H1 (cell line): ENCODE measurements at regions not wholly inside any gene's neighbourhood (a gene's known extent, or its start where the extent isn't known, plus 50 kb on each side); places are given as distances from the start of the nearest gene placed in this dataset.

Source experiments
- CTCF ChIA-PET: fragments of 300-600 bp; sonication (Branson Sonifier 250); formaldehyde crosslinking; loops from one replicate; lab custom pipeline; 2021; ENCODE audit not compliant: partially characterized antibody; lab: Charles Lee
- POLR2A ChIA-PET: fragments of 300-600 bp; sonication (Branson Sonifier 250); formaldehyde crosslinking; loops from one replicate; lab custom pipeline; 2021; ENCODE audit warnings: inconsistent platforms; ENCODE audit not compliant: partially characterized antibody; lab: Charles Lee
- DNase-seq, 2 experiments: peaks; one replicate each; pipeline versions ENCODE4 v3.0.0 to v3.0.0-alpha.2; 2010 to 2022; ENCODE audit warnings: low spot score in 2 of 2, low read depth in 1 of 2, mixed read lengths in 1 of 2
- FAIRE-seq: peaks from 2 replicates; lab custom pipeline; 2011; peaks lifted over from hg19 to GRCh38; lab: Jason Lieb, UNC
- H2AFZ ChIP-seq: 2 replicates; pipeline ENCODE4 v1.8.1; 2012; ENCODE audit warnings: low read length, inconsistent platforms
- H2AK5ac ChIP-seq: 2 replicates; pipeline ENCODE4 v1.6.1; 2013; ENCODE audit warnings: low read depth, low read length
- H2BK120ac ChIP-seq: replicated peaks from 2 replicates; pipeline ENCODE3; 2013; ENCODE audit warnings: low read depth, low read length, inconsistent platforms
- H2BK12ac ChIP-seq: 2 replicates; pipeline ENCODE4 v1.6.1; 2013; ENCODE audit warnings: low read depth, low read length
- H2BK15ac ChIP-seq: 2 replicates; pipeline ENCODE4 v1.6.1; 2013; ENCODE audit warnings: low read length
- H2BK20ac ChIP-seq: 2 replicates; pipeline ENCODE4 v1.6.1; 2013; ENCODE audit warnings: low read length
- H2BK5ac ChIP-seq: 2 replicates; pipeline ENCODE4 v1.6.1; 2013; ENCODE audit warnings: low read depth, low read length
- H3K14ac ChIP-seq: 2 replicates; pipeline ENCODE4 v1.6.1; 2013; ENCODE audit warnings: inconsistent platforms; ENCODE audit not compliant: insufficient read length
- H3K18ac ChIP-seq: 2 replicates; pipeline ENCODE4 v1.6.1; 2013; ENCODE audit warnings: low read length; ENCODE audit errors: extremely low read depth
- H3K23ac ChIP-seq: 2 replicates; pipeline ENCODE4 v1.6.1; 2013; ENCODE audit warnings: inconsistent platforms; ENCODE audit not compliant: insufficient read length
- H3K23me2 ChIP-seq: 2 replicates; pipeline ENCODE4 v1.6.1; 2013; ENCODE audit warnings: low read depth, low read length
- H3K27ac ChIP-seq: 2 replicates; pipeline ENCODE4 v1.6.1; 2011; ENCODE audit warnings: low read depth, low read length, inconsistent platforms
- H3K27me3 ChIP-seq, 4 experiments: replicated peaks in 1 of 4; 1 replicate in 1 of 4; 2 replicates in 3 of 4; pipeline versions ENCODE4 v1.6.1 to v1.8.1; 2011 to 2013; ENCODE audit warnings: low read length in 3 of 4, mild to moderate bottlenecking in 3 of 4, inconsistent platforms in 2 of 4, mixed read lengths in 2 of 4, moderate library complexity in 1 of 4; ENCODE audit not compliant: control insufficient read depth in 3 of 4, insufficient read depth in 3 of 4; ENCODE audit errors: extremely low read depth in 1 of 4
- H3K36me3 ChIP-seq, 4 experiments: 2 replicates each; pipeline versions ENCODE4 v1.6.1 to v1.8.1; 2011 to 2013; ENCODE audit warnings: mild to moderate bottlenecking in 4 of 4, low read length in 3 of 4, moderate library complexity in 2 of 4, control low read depth in 1 of 4, inconsistent platforms in 1 of 4; ENCODE audit not compliant: insufficient read depth in 4 of 4, control insufficient read depth in 2 of 4
- H3K4ac ChIP-seq: replicated peaks from 2 replicates; pipeline ENCODE3; 2013; ENCODE audit warnings: low read length, low read depth, mixed read lengths, inconsistent platforms; ENCODE audit not compliant: insufficient read length
- H3K4me1 ChIP-seq, 4 experiments: replicated peaks in 1 of 4; 1 replicate in 1 of 4; 2 replicates in 3 of 4; pipeline versions ENCODE4 v1.6.1 to v1.8.1; 2011 to 2013; ENCODE audit warnings: low read length in 3 of 4, inconsistent platforms in 2 of 4, mixed read lengths in 1 of 4; ENCODE audit not compliant: insufficient read depth in 4 of 4, control insufficient read depth in 3 of 4
- H3K4me2 ChIP-seq, 2 experiments: 2 replicates each; pipeline versions ENCODE4 v1.6.1 to v1.8.1; 2011 to 2013; ENCODE audit warnings: low read depth in 2 of 2, low read length in 2 of 2, control low read depth in 1 of 2, inconsistent platforms in 1 of 2, mild to moderate bottlenecking in 1 of 2; ENCODE audit not compliant: insufficient read depth in 1 of 2
- H3K4me3 ChIP-seq, 4 experiments: fragments of 200-600, 300-600 bp in 1 of 4; sonication (generic), shearing (Covaris generic), sonication (Bioruptor Twin) in 1 of 4; 2 replicates each; pipeline versions ENCODE4 v1.5.1 to v1.8.1; 2011 to 2016; ENCODE audit warnings: low read length in 4 of 4, low read depth in 3 of 4, control low read depth in 2 of 4, inconsistent platforms in 2 of 4, mild to moderate bottlenecking in 2 of 4, mixed read lengths in 1 of 4, moderate library complexity in 1 of 4; ENCODE audit not compliant: insufficient read depth in 2 of 4; ENCODE audit errors: extremely low read depth in 1 of 4
- H3K56ac ChIP-seq: replicated peaks from 2 replicates; pipeline ENCODE3; 2013; ENCODE audit warnings: low read depth, mild to moderate bottlenecking, mixed read lengths, low read length, inconsistent platforms; ENCODE audit not compliant: insufficient read length
- H3K79me1 ChIP-seq: 2 replicates; pipeline ENCODE4 v1.6.1; 2013; ENCODE audit warnings: low read depth, low read length, control low read depth
- H3K79me2 ChIP-seq, 2 experiments: 2 replicates each; pipeline versions ENCODE4 v1.6.1 to v1.8.1; 2012 to 2013; ENCODE audit warnings: low read length in 2 of 2, mild to moderate bottlenecking in 2 of 2, inconsistent platforms in 1 of 2; ENCODE audit not compliant: insufficient read depth in 2 of 2, control insufficient read depth in 1 of 2
- H3K9ac ChIP-seq, 4 experiments: replicated peaks in 1 of 4; 1 replicate in 1 of 4; 2 replicates in 3 of 4; pipeline versions ENCODE4 v1.6.1 to v1.8.1; 2011 to 2013; ENCODE audit warnings: low read depth in 3 of 4, low read length in 3 of 4, control low read depth in 2 of 4, mild to moderate bottlenecking in 2 of 4, moderate library complexity in 2 of 4, inconsistent platforms in 1 of 4; ENCODE audit errors: extremely low read depth in 1 of 4
- H3K9me3 ChIP-seq, 2 experiments: 2 replicates each; pipeline versions ENCODE4 v1.6.1 to v1.8.1; 2012 to 2013; ENCODE audit warnings: mild to moderate bottlenecking in 2 of 2, moderate library complexity in 2 of 2, control low read depth in 1 of 2, inconsistent platforms in 1 of 2, low read depth in 1 of 2, low read length in 1 of 2, mixed read lengths in 1 of 2; ENCODE audit not compliant: insufficient read depth in 2 of 2
- H4K20me1 ChIP-seq, 2 experiments: replicated peaks in 1 of 2; 2 replicates each; pipeline versions ENCODE3 to v1.8.1; 2011 to 2013; ENCODE audit warnings: inconsistent platforms in 2 of 2, low read length in 2 of 2, mild to moderate bottlenecking in 1 of 2; ENCODE audit not compliant: insufficient read depth in 2 of 2, control insufficient read depth in 1 of 2
- H4K5ac ChIP-seq: 2 replicates; pipeline ENCODE4 v1.6.1; 2013; ENCODE audit warnings: low read length, low read depth, mixed read lengths, inconsistent platforms; ENCODE audit not compliant: insufficient read length
- H4K8ac ChIP-seq: 2 replicates; pipeline ENCODE4 v1.8.0; 2013; ENCODE audit warnings: mild to moderate bottlenecking, moderate library complexity, low read length, inconsistent platforms; ENCODE audit not compliant: insufficient read depth; ENCODE audit errors: extremely low read depth
- H4K91ac ChIP-seq: replicated peaks from 2 replicates; pipeline ENCODE3; 2013; ENCODE audit warnings: low read length, mixed read lengths, inconsistent platforms; ENCODE audit not compliant: insufficient read length
- ASH2L ChIP-seq: fragments of 200-600, 300-600 bp; sonication (generic); IDR thresholded peaks from one replicate; pipeline ENCODE4 v1.7.1; 2017; ENCODE audit warnings: low read length
- ATF2 ChIP-seq: IDR thresholded peaks from 2 replicates; pipeline ENCODE4 v1.6.1; 2012; ENCODE audit warnings: low read length, inconsistent platforms
- CEBPB ChIP-seq: IDR thresholded peaks from 2 replicates; pipeline ENCODE4 v1.6.1; 2012; ENCODE audit warnings: low read depth, low read length
- CHD1 ChIP-seq: IDR thresholded peaks from 2 replicates; pipeline ENCODE4 v1.6.1; 2012; ENCODE audit warnings: low read depth, low read length, improper control_type of control experiment
- CHD2 ChIP-seq: IDR thresholded peaks from 2 replicates; pipeline ENCODE4 v1.6.1; 2012; ENCODE audit warnings: low read length, improper control_type of control experiment
- FOSL1 ChIP-seq: IDR thresholded peaks from 2 replicates; pipeline ENCODE4 v1.6.1; 2011; ENCODE audit warnings: mild to moderate bottlenecking, low read depth, low read length, moderate library complexity; ENCODE audit not compliant: insufficient read depth
- HDAC2 ChIP-seq, 2 experiments: fragments of 300-600 bp in 1 of 2; sonication (generic) in 1 of 2; IDR thresholded peaks; 2 replicates each; pipeline ENCODE4 v1.6.1; 2011 to 2012; ENCODE audit warnings: low read depth in 2 of 2, low read length in 2 of 2, mild to moderate bottlenecking in 2 of 2, moderate library complexity in 2 of 2, borderline replicate concordance in 1 of 2, inconsistent platforms in 1 of 2
- HDAC6 ChIP-seq: IDR thresholded peaks from one replicate; pipeline ENCODE4 v1.7.1; 2012; ENCODE audit warnings: low read depth, mild to moderate bottlenecking, inconsistent platforms, low read length, moderate library complexity
- KDM1A ChIP-seq: fragments of 200-600, 300-600 bp; sonication (generic); IDR thresholded peaks from 2 replicates; pipeline ENCODE4 v1.7.1; 2016; ENCODE audit warnings: mild to moderate bottlenecking, low read length, borderline replicate concordance
- KDM5A ChIP-seq: fragments of 200-600 bp; IDR thresholded peaks from 2 replicates; pipeline ENCODE4 v1.7.1; 2012; ENCODE audit warnings: mild to moderate bottlenecking, low read length, inconsistent platforms, mixed read lengths
- NANOG ChIP-seq: IDR thresholded peaks from 2 replicates; pipeline ENCODE4 v1.6.1; 2011; ENCODE audit warnings: low read length, low read depth, mild to moderate bottlenecking, inconsistent platforms; ENCODE audit not compliant: insufficient read depth, poor library complexity, severe bottlenecking
- NRF1 ChIP-seq: IDR thresholded peaks from 2 replicates; pipeline ENCODE4 v1.6.1; 2011; ENCODE audit warnings: mild to moderate bottlenecking, low read depth, low read length, improper control_type of control experiment
- SUZ12 ChIP-seq: fragments of 200-600 bp; sonication (generic); IDR thresholded peaks from 2 replicates; pipeline ENCODE4 v1.6.1; 2012; ENCODE audit warnings: mild to moderate bottlenecking, inconsistent platforms, low read length, moderate library complexity, mixed read lengths
- TCF12 ChIP-seq: IDR thresholded peaks from 2 replicates; pipeline ENCODE4 v1.6.1; 2011; ENCODE audit warnings: low read depth, mild to moderate bottlenecking, low read length
- whole genome bisulfite sequencing, 2 experiments: shearing (Covaris generic) in 1 of 2; methylation state at CpG; one replicate each; pipeline versions ENCODE4 v1.1.6 to v1.1.7; 2013 to 2015; ENCODE audit warnings: low lambda C conversion rate in 2 of 2, mixed read lengths in 2 of 2, inconsistent platforms in 1 of 2, low coverage in 1 of 2, missing lambda C conversion rate in 1 of 2; ENCODE audit not compliant: insufficient replicate concordance in 2 of 2, insufficient coverage in 1 of 2, insufficient read length in 1 of 2; ENCODE audit errors: extremely low coverage in 1 of 2, missing lambda C conversion rate in 1 of 2; 5-methylcytosine and 5-hydroxymethylcytosine counted together

GRCh38 chr11:25658916-25659315, 673.0 kb upstream of the ANO3 start:
- H4K20me1 ChIP-seq, result no peaks in the 10 kb centered on the region
- no peaks in the 10 kb centered on the region for H3K23me2 ChIP-seq
- no peak overlapping the region for H3K27ac ChIP-seq
- no peaks in the 10 kb centered on the region for H3K9me3 ChIP-seq
- H3K79me2 ChIP-seq, result no peaks in the 10 kb centered on the region
- no peak overlapping the region for H4K8ac ChIP-seq
- no peaks in the 10 kb centered on the region for H3K36me3 ChIP-seq
- H2BK120ac ChIP-seq, result no peak overlapping the region
- no peak overlapping the region for H2BK5ac ChIP-seq
- no peak overlapping the region for H3K56ac ChIP-seq
- H4K91ac ChIP-seq, result no peak overlapping the region
- H3K4me2 ChIP-seq, result no peak overlapping the region
- no peak overlapping the region for H3K4me3 ChIP-seq
- H3K9ac ChIP-seq, result no peak overlapping the region
- H4K5ac ChIP-seq, result no peak overlapping the region
- no peak overlapping the region for H3K4ac ChIP-seq
- H2BK15ac ChIP-seq, result no peak overlapping the region
- H2AK5ac ChIP-seq, result no peak overlapping the region
- no peak for DNase-seq
- no peak overlapping the region for H2BK20ac ChIP-seq
- H3K23ac ChIP-seq, result no peak overlapping the region
- no peak for FAIRE-seq
- no peaks in the 10 kb centered on the region for H3K79me1 ChIP-seq
- H3K27me3 ChIP-seq, result no peaks in the 10 kb centered on the region
- no peak overlapping the region for H2BK12ac ChIP-seq
- no peaks in the 10 kb centered on the region for H3K4me1 ChIP-seq
- CTCF ChIA-PET, result interaction anchor here (0.6 kb wide), 1 partner anchor 1557 kb away, joined by 4 read pairs; no protein-coding TSS in a partner anchor
- POLR2A ChIA-PET, result no interaction called here
- no peak overlapping the region for H2AFZ ChIP-seq
- no peak overlapping the region for H3K18ac ChIP-seq
- 90% methylated on average over 2 of the region's 2 CpGs; no CpG with 5 or more reads in 1 of the 2 experiments for WGBS, 2 experiments
- no peak overlapping the region for H3K14ac ChIP-seq
- TF ChIP-seq HDAC6, result no peak
- TF ChIP-seq CEBPB, result no peak
- TF ChIP-seq KDM5A, result no peak
- no peak for TF ChIP-seq SUZ12
- no peak for TF ChIP-seq FOSL1
- TF ChIP-seq CHD2, result no peak
- TF ChIP-seq HDAC2 (IDR thresholded peaks at IDR 0.05; ENCODE audit: borderline replicate concordance in 1 of 2, low read depth in 2 of 2, low read length in 2 of 2), result no peak
- no peak for TF ChIP-seq ASH2L
- TF ChIP-seq ATF2, result no peak
- TF ChIP-seq CHD1, result no peak
- no peak for TF ChIP-seq KDM1A
- TF ChIP-seq TCF12, result no peak
- no peak for TF ChIP-seq NANOG
- TF ChIP-seq NRF1, result no peak
